ENCODE measurements at regions not wholly inside any gene's neighbourhood (a gene's known extent, or its start where the extent isn't known, plus 50 kb on each side); places are given as distances from the start of the nearest gene placed in this dataset.
"Not testable (repeated sequence)": the region's sequence is repeated elsewhere in the genome, so short reads cannot be mapped to it uniquely, and the experiment has no call there.

- no peak for TF ChIP-seq PRDM15 (CRISPR knock-in tag; IDR thresholded peaks at IDR 0.05)
Observed at GRCh38 chr1:101373570-101373969, 136.8 kb downstream of the S1PR1 start (continued).

- CTCF ChIA-PET (ENCODE audit: low intra/inter-chr PET ratio, low total read pairs); H3K9me3 ChIP-seq (ENCODE audit: low read length); H3K79me2 ChIP-seq (ENCODE audit: insufficient read depth, low read length); H3K4me1 ChIP-seq (ENCODE audit: insufficient read depth, low read length); POLR2A ChIA-PET; intact Hi-C loops (cut with micrococcal nuclease; ENCODE audit: unreplicated experiment); H3K36me3 ChIP-seq (replicated peaks in 1 of 2; ENCODE audit: control insufficient read depth in 1 of 2, insufficient read depth in 2 of 2, low read length in 2 of 2); H3K4me2 ChIP-seq (ENCODE audit: low read depth, low read length); H3K4me3 ChIP-seq (replicated peaks in 1 of 3; ENCODE audit: insufficient read depth in 1 of 3, low read depth in 2 of 3, low read length in 3 of 3); H3K27ac ChIP-seq (ENCODE audit: extremely low read length, insufficient read depth, low read length); ATAC-seq; H3K9ac ChIP-seq (ENCODE audit: insufficient read depth, low read depth, low read length); in situ Hi-C loops (cut with HindIII; ENCODE audit: extremely low pct_ligation_motif_present, low pct_unique_long_range_greater_than_20kb); DNase-seq (ENCODE audit: low spot score); H4K20me1 ChIP-seq (ENCODE audit: insufficient read depth, low read length); H2AFZ ChIP-seq (ENCODE audit: low read length); FAIRE-seq; H3K27me3 ChIP-seq (ENCODE audit: control insufficient read depth in 1 of 2, insufficient read depth in 2 of 2, low read length in 2 of 2); BruUV-seq (replicated peaks): not testable (repeated sequence)
- WGBS (ENCODE audit: low lambda C conversion rate) = 7% methylated on average over 2 of the region's 3 CpGs
Observed at GRCh38 chr1:101375448-101375847, 138.6 kb downstream of the S1PR1 start.

Measured in HepG2 (cell line).